Lower leg skin (tissue), 3 donors: ENCODE measurements at regions not wholly inside any gene's neighbourhood (a gene's known extent, or its start where the extent isn't known, plus 50 kb on each side); places are given as distances from the start of the nearest gene placed in this dataset.

Experiments
- POLR2A ChIP-seq, 2 donors: fragments of 450-650 bp; IDR thresholded peaks; one replicate each; pipeline ENCODE4 v1.6.1; 2016 to 2017; ENCODE audit warnings: antibody characterized with exemption in 2 of 2, mild to moderate bottlenecking in 1 of 2, moderate library complexity in 1 of 2
- TF ChIP-seq, protein P1 (sequence below), 3 donors: fragments of 450-650 bp; IDR thresholded peaks; one replicate each; pipeline ENCODE4 v1.5.1; 2016; ENCODE audit warnings: antibody characterized with exemption in 3 of 3, mild to moderate bottlenecking in 3 of 3, moderate library complexity in 2 of 3

GRCh38 chr12:124225730-124226129 lies 69.2 kb upstream of the RFLNA start:
- TF ChIP-seq, protein P1, sequence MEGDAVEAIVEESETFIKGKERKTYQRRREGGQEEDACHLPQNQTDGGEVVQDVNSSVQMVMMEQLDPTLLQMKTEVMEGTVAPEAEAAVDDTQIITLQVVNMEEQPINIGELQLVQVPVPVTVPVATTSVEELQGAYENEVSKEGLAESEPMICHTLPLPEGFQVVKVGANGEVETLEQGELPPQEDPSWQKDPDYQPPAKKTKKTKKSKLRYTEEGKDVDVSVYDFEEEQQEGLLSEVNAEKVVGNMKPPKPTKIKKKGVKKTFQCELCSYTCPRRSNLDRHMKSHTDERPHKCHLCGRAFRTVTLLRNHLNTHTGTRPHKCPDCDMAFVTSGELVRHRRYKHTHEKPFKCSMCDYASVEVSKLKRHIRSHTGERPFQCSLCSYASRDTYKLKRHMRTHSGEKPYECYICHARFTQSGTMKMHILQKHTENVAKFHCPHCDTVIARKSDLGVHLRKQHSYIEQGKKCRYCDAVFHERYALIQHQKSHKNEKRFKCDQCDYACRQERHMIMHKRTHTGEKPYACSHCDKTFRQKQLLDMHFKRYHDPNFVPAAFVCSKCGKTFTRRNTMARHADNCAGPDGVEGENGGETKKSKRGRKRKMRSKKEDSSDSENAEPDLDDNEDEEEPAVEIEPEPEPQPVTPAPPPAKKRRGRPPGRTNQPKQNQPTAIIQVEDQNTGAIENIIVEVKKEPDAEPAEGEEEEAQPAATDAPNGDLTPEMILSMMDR (IDR thresholded peaks at IDR 0.05) = no peak
- no peak for TF ChIP-seq POLR2A (IDR thresholded peaks at IDR 0.05)
